H1 (cell line): ENCODE measurements at regions not wholly inside any gene's neighbourhood (a gene's known extent, or its start where the extent isn't known, plus 50 kb on each side); places are given as distances from the start of the nearest gene placed in this dataset.

Experiments used
- CTCF ChIA-PET: fragments of 300-600 bp; sonication (Branson Sonifier 250); formaldehyde crosslinking; loops from one replicate; lab custom pipeline; 2021; ENCODE audit not compliant: partially characterized antibody; lab: Charles Lee
- POLR2A ChIA-PET: fragments of 300-600 bp; sonication (Branson Sonifier 250); formaldehyde crosslinking; loops from one replicate; lab custom pipeline; 2021; ENCODE audit warnings: inconsistent platforms; ENCODE audit not compliant: partially characterized antibody; lab: Charles Lee
- DNase-seq, 2 experiments: peaks; one replicate each; pipeline versions ENCODE4 v3.0.0 to v3.0.0-alpha.2; 2010 to 2022; ENCODE audit warnings: low spot score in 2 of 2, low read depth in 1 of 2, mixed read lengths in 1 of 2
- FAIRE-seq: peaks from 2 replicates; lab custom pipeline; 2011; peaks lifted over from hg19 to GRCh38; lab: Jason Lieb, UNC
- H2AFZ ChIP-seq: 2 replicates; pipeline ENCODE4 v1.8.1; 2012; ENCODE audit warnings: low read length, inconsistent platforms
- H2AK5ac ChIP-seq: 2 replicates; pipeline ENCODE4 v1.6.1; 2013; ENCODE audit warnings: low read depth, low read length
- H2BK120ac ChIP-seq: replicated peaks from 2 replicates; pipeline ENCODE3; 2013; ENCODE audit warnings: low read depth, low read length, inconsistent platforms
- H2BK12ac ChIP-seq: 2 replicates; pipeline ENCODE4 v1.6.1; 2013; ENCODE audit warnings: low read depth, low read length
- H2BK15ac ChIP-seq: 2 replicates; pipeline ENCODE4 v1.6.1; 2013; ENCODE audit warnings: low read length
- H2BK20ac ChIP-seq: 2 replicates; pipeline ENCODE4 v1.6.1; 2013; ENCODE audit warnings: low read length
- H2BK5ac ChIP-seq: 2 replicates; pipeline ENCODE4 v1.6.1; 2013; ENCODE audit warnings: low read depth, low read length
- H3K14ac ChIP-seq: 2 replicates; pipeline ENCODE4 v1.6.1; 2013; ENCODE audit warnings: inconsistent platforms; ENCODE audit not compliant: insufficient read length
- H3K18ac ChIP-seq: 2 replicates; pipeline ENCODE4 v1.6.1; 2013; ENCODE audit warnings: low read length; ENCODE audit errors: extremely low read depth
- H3K23ac ChIP-seq: 2 replicates; pipeline ENCODE4 v1.6.1; 2013; ENCODE audit warnings: inconsistent platforms; ENCODE audit not compliant: insufficient read length
- H3K23me2 ChIP-seq: 2 replicates; pipeline ENCODE4 v1.6.1; 2013; ENCODE audit warnings: low read depth, low read length
- H3K27ac ChIP-seq: 2 replicates; pipeline ENCODE4 v1.6.1; 2011; ENCODE audit warnings: low read depth, low read length, inconsistent platforms
- H3K27me3 ChIP-seq, 4 experiments: replicated peaks in 1 of 4; 1 replicate in 1 of 4; 2 replicates in 3 of 4; pipeline versions ENCODE4 v1.6.1 to v1.8.1; 2011 to 2013; ENCODE audit warnings: low read length in 3 of 4, mild to moderate bottlenecking in 3 of 4, inconsistent platforms in 2 of 4, mixed read lengths in 2 of 4, moderate library complexity in 1 of 4; ENCODE audit not compliant: control insufficient read depth in 3 of 4, insufficient read depth in 3 of 4; ENCODE audit errors: extremely low read depth in 1 of 4
- H3K36me3 ChIP-seq, 4 experiments: 2 replicates each; pipeline versions ENCODE4 v1.6.1 to v1.8.1; 2011 to 2013; ENCODE audit warnings: mild to moderate bottlenecking in 4 of 4, low read length in 3 of 4, moderate library complexity in 2 of 4, control low read depth in 1 of 4, inconsistent platforms in 1 of 4; ENCODE audit not compliant: insufficient read depth in 4 of 4, control insufficient read depth in 2 of 4
- H3K4ac ChIP-seq: replicated peaks from 2 replicates; pipeline ENCODE3; 2013; ENCODE audit warnings: low read length, low read depth, mixed read lengths, inconsistent platforms; ENCODE audit not compliant: insufficient read length
- H3K4me1 ChIP-seq, 4 experiments: replicated peaks in 1 of 4; 1 replicate in 1 of 4; 2 replicates in 3 of 4; pipeline versions ENCODE4 v1.6.1 to v1.8.1; 2011 to 2013; ENCODE audit warnings: low read length in 3 of 4, inconsistent platforms in 2 of 4, mixed read lengths in 1 of 4; ENCODE audit not compliant: insufficient read depth in 4 of 4, control insufficient read depth in 3 of 4
- H3K4me2 ChIP-seq, 2 experiments: 2 replicates each; pipeline versions ENCODE4 v1.6.1 to v1.8.1; 2011 to 2013; ENCODE audit warnings: low read depth in 2 of 2, low read length in 2 of 2, control low read depth in 1 of 2, inconsistent platforms in 1 of 2, mild to moderate bottlenecking in 1 of 2; ENCODE audit not compliant: insufficient read depth in 1 of 2
- H3K4me3 ChIP-seq, 4 experiments: fragments of 200-600, 300-600 bp in 1 of 4; sonication (generic), shearing (Covaris generic), sonication (Bioruptor Twin) in 1 of 4; 2 replicates each; pipeline versions ENCODE4 v1.5.1 to v1.8.1; 2011 to 2016; ENCODE audit warnings: low read length in 4 of 4, low read depth in 3 of 4, control low read depth in 2 of 4, inconsistent platforms in 2 of 4, mild to moderate bottlenecking in 2 of 4, mixed read lengths in 1 of 4, moderate library complexity in 1 of 4; ENCODE audit not compliant: insufficient read depth in 2 of 4; ENCODE audit errors: extremely low read depth in 1 of 4
- H3K56ac ChIP-seq: replicated peaks from 2 replicates; pipeline ENCODE3; 2013; ENCODE audit warnings: low read depth, mild to moderate bottlenecking, mixed read lengths, low read length, inconsistent platforms; ENCODE audit not compliant: insufficient read length
- H3K79me1 ChIP-seq: 2 replicates; pipeline ENCODE4 v1.6.1; 2013; ENCODE audit warnings: low read depth, low read length, control low read depth
- H3K79me2 ChIP-seq, 2 experiments: 2 replicates each; pipeline versions ENCODE4 v1.6.1 to v1.8.1; 2012 to 2013; ENCODE audit warnings: low read length in 2 of 2, mild to moderate bottlenecking in 2 of 2, inconsistent platforms in 1 of 2; ENCODE audit not compliant: insufficient read depth in 2 of 2, control insufficient read depth in 1 of 2
- H3K9ac ChIP-seq, 4 experiments: replicated peaks in 1 of 4; 1 replicate in 1 of 4; 2 replicates in 3 of 4; pipeline versions ENCODE4 v1.6.1 to v1.8.1; 2011 to 2013; ENCODE audit warnings: low read depth in 3 of 4, low read length in 3 of 4, control low read depth in 2 of 4, mild to moderate bottlenecking in 2 of 4, moderate library complexity in 2 of 4, inconsistent platforms in 1 of 4; ENCODE audit errors: extremely low read depth in 1 of 4
- H3K9me3 ChIP-seq, 2 experiments: 2 replicates each; pipeline versions ENCODE4 v1.6.1 to v1.8.1; 2012 to 2013; ENCODE audit warnings: mild to moderate bottlenecking in 2 of 2, moderate library complexity in 2 of 2, control low read depth in 1 of 2, inconsistent platforms in 1 of 2, low read depth in 1 of 2, low read length in 1 of 2, mixed read lengths in 1 of 2; ENCODE audit not compliant: insufficient read depth in 2 of 2
- H4K20me1 ChIP-seq, 2 experiments: replicated peaks in 1 of 2; 2 replicates each; pipeline versions ENCODE3 to v1.8.1; 2011 to 2013; ENCODE audit warnings: inconsistent platforms in 2 of 2, low read length in 2 of 2, mild to moderate bottlenecking in 1 of 2; ENCODE audit not compliant: insufficient read depth in 2 of 2, control insufficient read depth in 1 of 2
- H4K5ac ChIP-seq: 2 replicates; pipeline ENCODE4 v1.6.1; 2013; ENCODE audit warnings: low read length, low read depth, mixed read lengths, inconsistent platforms; ENCODE audit not compliant: insufficient read length
- H4K8ac ChIP-seq: 2 replicates; pipeline ENCODE4 v1.8.0; 2013; ENCODE audit warnings: mild to moderate bottlenecking, moderate library complexity, low read length, inconsistent platforms; ENCODE audit not compliant: insufficient read depth; ENCODE audit errors: extremely low read depth
- H4K91ac ChIP-seq: replicated peaks from 2 replicates; pipeline ENCODE3; 2013; ENCODE audit warnings: low read length, mixed read lengths, inconsistent platforms; ENCODE audit not compliant: insufficient read length
- CHD1 ChIP-seq: IDR thresholded peaks from 2 replicates; pipeline ENCODE4 v1.6.1; 2012; ENCODE audit warnings: low read depth, low read length, improper control_type of control experiment
- E2F6 ChIP-seq: IDR thresholded peaks from 2 replicates; pipeline ENCODE4 v1.6.1; 2012; ENCODE audit warnings: inconsistent platforms
- JUND ChIP-seq: IDR thresholded peaks from 2 replicates; pipeline ENCODE4 v1.6.1; 2011; ENCODE audit warnings: mild to moderate bottlenecking, improper control_type of control experiment, low read length
- POU5F1 ChIP-seq: IDR thresholded peaks from 2 replicates; pipeline ENCODE4 v1.6.1; 2011; ENCODE audit warnings: low read depth, mild to moderate bottlenecking, low read length, moderate library complexity
- SRF ChIP-seq: IDR thresholded peaks from 2 replicates; pipeline ENCODE4 v1.6.1; 2011; ENCODE audit warnings: mild to moderate bottlenecking, low read depth, low read length, moderate library complexity
- ZNF274 ChIP-seq: IDR thresholded peaks from 2 replicates; pipeline ENCODE4 v1.7.0; 2012; ENCODE audit warnings: low read length, borderline replicate concordance; ENCODE audit errors: extremely low read depth
- WGBS, 2 experiments: shearing (Covaris generic) in 1 of 2; methylation state at CpG; one replicate each; pipeline versions ENCODE4 v1.1.6 to v1.1.7; 2013 to 2015; ENCODE audit warnings: low lambda C conversion rate in 2 of 2, mixed read lengths in 2 of 2, inconsistent platforms in 1 of 2, low coverage in 1 of 2, missing lambda C conversion rate in 1 of 2; ENCODE audit not compliant: insufficient replicate concordance in 2 of 2, insufficient coverage in 1 of 2, insufficient read length in 1 of 2; ENCODE audit errors: extremely low coverage in 1 of 2, missing lambda C conversion rate in 1 of 2; 5-methylcytosine and 5-hydroxymethylcytosine counted together

- H3K79me2 ChIP-seq: no peaks in the 10 kb centered on the region
- no peak overlapping the region for H2BK5ac ChIP-seq
- no peak overlapping the region for H3K9ac ChIP-seq
- peak in 1 of 2 experiments; percentile 34 for DNase-seq
- H3K27me3 ChIP-seq: no peaks in the 10 kb centered on the region
- H2BK15ac ChIP-seq: no peak overlapping the region
- H3K14ac ChIP-seq: no peak overlapping the region
- no peak overlapping the region for H4K8ac ChIP-seq
- H3K4ac ChIP-seq: no peak overlapping the region
- no peak overlapping the region for H3K18ac ChIP-seq
- H3K4me1 ChIP-seq: peaks cover 4 to 13% (median 10%) of the 10 kb centered on the region in 4 experiments
- no peak overlapping the region for H4K91ac ChIP-seq
- no peak overlapping the region for H3K23ac ChIP-seq
- no peak overlapping the region for H2AK5ac ChIP-seq
- TF ChIP-seq CHD1: no peak
- TF ChIP-seq JUND: no peak
- no peak for TF ChIP-seq ZNF274
- TF ChIP-seq E2F6: no peak
- no peak for TF ChIP-seq SRF
- no peak for TF ChIP-seq POU5F1
- H2AFZ ChIP-seq: no peak overlapping the region
- H4K20me1 ChIP-seq: no peaks in the 10 kb centered on the region
- H3K23me2 ChIP-seq: peaks cover 5% of the 10 kb centered on the region
- H2BK12ac ChIP-seq: no peak overlapping the region
- no peak overlapping the region for H4K5ac ChIP-seq
- peaks cover 2 to 6% of the 10 kb centered on the region in 2 experiments; a peak in 2 of 4 replicates for H3K9me3 ChIP-seq
- H3K27ac ChIP-seq: no peak overlapping the region
- no peak overlapping the region for H2BK20ac ChIP-seq
- no peaks in the 10 kb centered on the region for H3K36me3 ChIP-seq
- no peak for FAIRE-seq
- no peak overlapping the region for H3K4me3 ChIP-seq
- H3K4me2 ChIP-seq: no peak overlapping the region
- H2BK120ac ChIP-seq: no peak overlapping the region
- H3K79me1 ChIP-seq: no peaks in the 10 kb centered on the region
- CTCF ChIA-PET: interaction anchor here (1.2 to 4.2 kb wide), 3 partner anchors 10 to 89 kb away, joined by 3 to 40 read pairs (median 5); no protein-coding TSS in a partner anchor
- POLR2A ChIA-PET: no interaction called here
- no peak overlapping the region for H3K56ac ChIP-seq
- 88% methylated on average over 11 of the region's 14 CpGs; no CpG with 5 or more reads in 1 of the 2 experiments for WGBS, 2 experiments
These were observed 249.4 kb downstream of the NPHP4 start for GRCh38 chr1:5742801-5743200.
